Muscle of arm (tissue), 1 donor: ENCODE measurements at regions not wholly inside any gene's neighbourhood (a gene's known extent, or its start where the extent isn't known, plus 50 kb on each side); places are given as distances from the start of the nearest gene placed in this dataset.
"Not testable (repeated sequence)": the region's sequence is repeated elsewhere in the genome, so short reads cannot be mapped to it uniquely, and the experiment has no call there.

Experiments used
- DNase-seq: peaks from one replicate; pipeline ENCODE4 v3.0.0-alpha.2; 2013

GRCh38 chr6:72457738-72458137 is 164.1 kb upstream of the KCNQ5 start:
- DNase-seq: no peak

GRCh38 chr6:72458521-72458920 is 163.3 kb upstream of the KCNQ5 start:
- DNase-seq: no peak

GRCh38 chr6:72461144-72461543 is 160.7 kb upstream of the KCNQ5 start:
- no peak for DNase-seq

- no peak for DNase-seq
Measured at GRCh38 chr6:72464246-72464645, 157.6 kb upstream of the KCNQ5 start.

- no peak for DNase-seq
Measured at GRCh38 chr6:72464791-72465691, 156.8 kb upstream of the KCNQ5 start.

- no peak for DNase-seq
Measured at GRCh38 chr6:72466471-72466870, 155.4 kb upstream of the KCNQ5 start.

- no peak for DNase-seq
Measured at GRCh38 chr6:72466971-72467566, 154.8 kb upstream of the KCNQ5 start.

- DNase-seq: not testable (repeated sequence)
Measured at GRCh38 chr6:72469406-72469983, 152.4 kb upstream of the KCNQ5 start.

- no peak for DNase-seq
Measured at GRCh38 chr6:72476051-72476450, 145.8 kb upstream of the KCNQ5 start.

GRCh38 chr6:72476646-72477045 is 145.2 kb upstream of the KCNQ5 start:
- no peak for DNase-seq

- no peak for DNase-seq
Measured at GRCh38 chr6:72495441-72495840, 126.4 kb upstream of the KCNQ5 start.

- DNase-seq: no peak
Measured at GRCh38 chr6:72497186-72497585, 124.7 kb upstream of the KCNQ5 start.

- no peak for DNase-seq
Measured at GRCh38 chr6:72500669-72501068, 121.2 kb upstream of the KCNQ5 start.

GRCh38 chr6:72504406-72504805 is 117.5 kb upstream of the KCNQ5 start:
- no peak for DNase-seq

- DNase-seq: no peak
Measured at GRCh38 chr6:72505446-72505845, 116.4 kb upstream of the KCNQ5 start.

GRCh38 chr6:72519871-72520270 is 102.0 kb upstream of the KCNQ5 start:
- no peak for DNase-seq

- DNase-seq: no peak
Measured at GRCh38 chr6:72521684-72522083, 100.2 kb upstream of the KCNQ5 start.

- DNase-seq: no peak
Measured at GRCh38 chr6:72522735-72523141, 99.1 kb upstream of the KCNQ5 start.

- DNase-seq: no peak
Measured at GRCh38 chr6:72524011-72524645, 97.7 kb upstream of the KCNQ5 start.

GRCh38 chr6:72525821-72526510 is 95.9 kb upstream of the KCNQ5 start:
- DNase-seq: no peak

GRCh38 chr6:72530152-72530551 is 91.7 kb upstream of the KCNQ5 start:
- no peak for DNase-seq

- DNase-seq: no peak
Measured at GRCh38 chr6:72530750-72531149, 91.1 kb upstream of the KCNQ5 start.
